Karpas-422 (cell line): ENCODE measurements at regions not wholly inside any gene's neighbourhood (a gene's known extent, or its start where the extent isn't known, plus 50 kb on each side); places are given as distances from the start of the nearest gene placed in this dataset.

Experiments
- DNase-seq: peaks from one replicate; pipeline ENCODE4 v3.0.0-alpha.2; 2015
- H2AFZ ChIP-seq: fragments of 200-600 bp; sonication (generic); 2 replicates; pipeline ENCODE4 v1.6.1; 2014; ENCODE audit warnings: antibody characterized with exemption, low read length, mixed read lengths
- H3K27ac ChIP-seq: fragments of 200-600 bp; sonication (generic); 2 replicates; pipeline ENCODE4 v1.5.1; 2014; ENCODE audit warnings: mild to moderate bottlenecking, low read length, moderate library complexity
- H3K27me3 ChIP-seq: fragments of 200-600 bp; sonication (generic); 2 replicates; pipeline ENCODE4 v1.6.1; 2014; ENCODE audit warnings: low read length, mixed read lengths
- H3K36me3 ChIP-seq: fragments of 200-600 bp; sonication (generic); 2 replicates; pipeline ENCODE4 v1.6.1; 2014; ENCODE audit warnings: low read length, mixed read lengths; ENCODE audit not compliant: insufficient read depth
- H3K4me1 ChIP-seq: fragments of 200-600 bp; sonication (generic); 2 replicates; pipeline ENCODE4 v1.6.1; 2014; ENCODE audit warnings: mild to moderate bottlenecking, low read length, mixed read lengths
- H3K4me2 ChIP-seq: fragments of 200-600 bp; sonication (generic); 2 replicates; pipeline ENCODE4 v1.6.1; 2014; ENCODE audit warnings: low read length, low read depth, mild to moderate bottlenecking; ENCODE audit not compliant: poor library complexity, severe bottlenecking
- H3K4me3 ChIP-seq: fragments of 200-600 bp; sonication (generic); 2 replicates; pipeline ENCODE4 v1.5.1; 2014; ENCODE audit warnings: mild to moderate bottlenecking, antibody characterized with exemption, low read length, mixed read lengths
- H3K79me2 ChIP-seq: fragments of 200-600 bp; sonication (generic); 2 replicates; pipeline ENCODE4 v1.6.1; 2014; ENCODE audit warnings: mild to moderate bottlenecking, low read length, mixed read lengths
- H3K9ac ChIP-seq: fragments of 200-600 bp; sonication (generic); 2 replicates; pipeline ENCODE4 v1.6.0; 2014; ENCODE audit warnings: low read length
- H3K9me2 ChIP-seq: fragments of 200-600 bp; sonication (generic), shearing (Covaris generic); replicated peaks from 2 replicates; pipeline ENCODE4 v1.6.0; 2014; ENCODE audit warnings: mild to moderate bottlenecking, low read length, moderate library complexity; ENCODE audit not compliant: insufficient read depth
- H3K9me3 ChIP-seq: fragments of 300-700, 200-600 bp; sonication (generic); 2 replicates; pipeline ENCODE4 v1.6.1; 2014; ENCODE audit warnings: low read length, mixed read lengths
- H4K20me1 ChIP-seq: fragments of 200-600 bp; sonication (generic); 2 replicates; pipeline ENCODE4 v1.6.1; 2014; ENCODE audit warnings: mild to moderate bottlenecking, antibody characterized with exemption, low read length, low read depth; ENCODE audit not compliant: insufficient read depth

- Histone ChIP-seq H3K9me2 (no peaks in the 10 kb centered on the region), H2AFZ (no peak overlapping the region), H3K4me3 (no peak overlapping the region), H3K36me3 (no peaks in the 10 kb centered on the region), H3K9ac (no peak overlapping the region), H3K4me2 (no peak overlapping the region), H3K9me3 (no peaks in the 10 kb centered on the region), H3K27ac (no peak overlapping the region), H4K20me1 (no peaks in the 10 kb centered on the region), H3K27me3 (no peaks in the 10 kb centered on the region), H3K79me2 (no peaks in the 10 kb centered on the region), H3K4me1 (no peaks in the 10 kb centered on the region)
- DNase-seq, result no peak
These were observed 127.1 kb upstream of the BMP4 start for GRCh38 chr14:54083549-54084239.

- Histone ChIP-seq H3K4me2 (no peak overlapping the region), H3K4me1 (no peaks in the 10 kb centered on the region), H2AFZ (no peak overlapping the region), H3K27ac (no peak overlapping the region), H4K20me1 (no peaks in the 10 kb centered on the region), H3K9me2 (no peaks in the 10 kb centered on the region), H3K4me3 (no peak overlapping the region), H3K36me3 (no peaks in the 10 kb centered on the region), H3K9me3 (no peaks in the 10 kb centered on the region), H3K9ac (no peak overlapping the region), H3K27me3 (no peaks in the 10 kb centered on the region), H3K79me2 (no peaks in the 10 kb centered on the region)
- DNase-seq, result no peak
These were observed 128.7 kb upstream of the BMP4 start for GRCh38 chr14:54085232-54085761.

GRCh38 chr14:54085841-54086240 lies 129.2 kb upstream of the BMP4 start:
- H3K9ac ChIP-seq, result no peak overlapping the region
- no peak overlapping the region for H2AFZ ChIP-seq
- no peak overlapping the region for H3K4me2 ChIP-seq
- no peaks in the 10 kb centered on the region for H3K9me3 ChIP-seq
- no peak overlapping the region for H3K4me3 ChIP-seq
- no peaks in the 10 kb centered on the region for H3K79me2 ChIP-seq
- no peaks in the 10 kb centered on the region for H3K9me2 ChIP-seq
- no peaks in the 10 kb centered on the region for H4K20me1 ChIP-seq
- no peaks in the 10 kb centered on the region for H3K27me3 ChIP-seq
- H3K36me3 ChIP-seq, result no peaks in the 10 kb centered on the region
- no peak overlapping the region for H3K27ac ChIP-seq
- no peaks in the 10 kb centered on the region for H3K4me1 ChIP-seq
- DNase-seq, result no peak

- no peak overlapping the region for H3K4me2 ChIP-seq
- no peak overlapping the region for H3K27ac ChIP-seq
- H3K4me3 ChIP-seq, result no peak overlapping the region
- H3K9me3 ChIP-seq, result no peaks in the 10 kb centered on the region
- no peaks in the 10 kb centered on the region for H3K36me3 ChIP-seq
- no peak overlapping the region for H3K9ac ChIP-seq
- H3K79me2 ChIP-seq, result no peaks in the 10 kb centered on the region
- H4K20me1 ChIP-seq, result no peaks in the 10 kb centered on the region
- no peaks in the 10 kb centered on the region for H3K27me3 ChIP-seq
- DNase-seq, result no peak
- no peaks in the 10 kb centered on the region for H3K4me1 ChIP-seq
- no peak overlapping the region for H2AFZ ChIP-seq
- H3K9me2 ChIP-seq, result no peaks in the 10 kb centered on the region
These were observed 130.1 kb upstream of the BMP4 start for GRCh38 chr14:54086767-54087166.

- Histone ChIP-seq H3K27me3 (no peaks in the 10 kb centered on the region), H4K20me1 (no peaks in the 10 kb centered on the region), H3K4me2 (no peak overlapping the region), H3K9me3 (no peaks in the 10 kb centered on the region), H2AFZ (no peak overlapping the region), H3K27ac (no peak overlapping the region), H3K36me3 (no peaks in the 10 kb centered on the region), H3K9me2 (no peaks in the 10 kb centered on the region), H3K4me1 (no peaks in the 10 kb centered on the region), H3K4me3 (no peak overlapping the region), H3K79me2 (no peaks in the 10 kb centered on the region), H3K9ac (no peak overlapping the region)
- DNase-seq, result no peak
These were observed 130.8 kb upstream of the BMP4 start for GRCh38 chr14:54087376-54087775.

GRCh38 chr14:54088271-54088670 lies 131.6 kb upstream of the BMP4 start:
- Histone ChIP-seq H3K4me2 (no peak overlapping the region), H3K4me1 (no peaks in the 10 kb centered on the region)

GRCh38 chr14:54090274-54090673 lies 133.6 kb upstream of the BMP4 start:
- Histone ChIP-seq H2AFZ (no peak overlapping the region), H3K9me3 (peaks cover 4% of the 10 kb centered on the region; the same call in 1 of the 2 replicates), H3K79me2 (no peaks in the 10 kb centered on the region), H3K4me3 (no peak overlapping the region), H3K4me1 (no peaks in the 10 kb centered on the region), H3K36me3 (no peaks in the 10 kb centered on the region), H3K4me2 (no peak overlapping the region), H3K27me3 (0 out of 2 replicates have a peak, but pooled peaks cover 2% of the 10 kb centered on the region), H3K9me2 (no peaks in the 10 kb centered on the region), H4K20me1 (no peaks in the 10 kb centered on the region), H3K9ac (no peak overlapping the region), H3K27ac (no peak overlapping the region)
- DNase-seq, result no peak

More at GRCh38 chr14:54088271-54088670, 131.6 kb upstream of the BMP4 start:
- H3K36me3 ChIP-seq, result no peaks in the 10 kb centered on the region
- no peaks in the 10 kb centered on the region for H3K79me2 ChIP-seq
- no peaks in the 10 kb centered on the region for H4K20me1 ChIP-seq
- DNase-seq, result no peak
- H3K27ac ChIP-seq, result no peak overlapping the region
- no peak overlapping the region for H2AFZ ChIP-seq
- H3K9me2 ChIP-seq, result no peaks in the 10 kb centered on the region
- H3K9me3 ChIP-seq, result no peaks in the 10 kb centered on the region
- H3K27me3 ChIP-seq, result no peaks in the 10 kb centered on the region
- H3K9ac ChIP-seq, result no peak overlapping the region
- no peak overlapping the region for H3K4me3 ChIP-seq

- H3K9ac ChIP-seq, result no peak overlapping the region
- H4K20me1 ChIP-seq, result no peaks in the 10 kb centered on the region
- H3K9me3 ChIP-seq, result peaks cover 4% of the 10 kb centered on the region; the same call in 1 of the 2 replicates
- H3K4me1 ChIP-seq, result no peaks in the 10 kb centered on the region
- H3K27ac ChIP-seq, result no peak overlapping the region
- no peak for DNase-seq
- no peak overlapping the region for H2AFZ ChIP-seq
- H3K4me3 ChIP-seq, result no peak overlapping the region
- no peaks in the 10 kb centered on the region for H3K79me2 ChIP-seq
- no peak overlapping the region for H3K4me2 ChIP-seq
- H3K27me3 ChIP-seq, result 0 out of 2 replicates have a peak, but pooled peaks cover 4% of the 10 kb centered on the region
- H3K9me2 ChIP-seq, result no peaks in the 10 kb centered on the region
- H3K36me3 ChIP-seq, result no peaks in the 10 kb centered on the region
These were observed 138.1 kb upstream of the BMP4 start for GRCh38 chr14:54094765-54095164.
